GM23338 (cell line): ENCODE measurements at regions not wholly inside any gene's neighbourhood (a gene's known extent, or its start where the extent isn't known, plus 50 kb on each side); places are given as distances from the start of the nearest gene placed in this dataset.

Experiments used
- ATAC-seq: fragments of 200-7000 bp; cut with Tn5 transposase; 3 replicates; pipeline ENCODE4 v1.9.1; 2020
- DNase-seq: peaks from one replicate; pipeline ENCODE4 v3.0.0-alpha.2; 2015; ENCODE audit warnings: low spot score
- H2AFZ ChIP-seq: fragments of 200-600 bp; sonication (generic); 2 replicates; pipeline ENCODE4 v1.8.0; 2016; ENCODE audit warnings: antibody characterized with exemption, mild to moderate bottlenecking, moderate library complexity
- H3F3A ChIP-seq: fragments of 200-600 bp; sonication (generic); replicated peaks from 2 replicates; pipeline ENCODE4 v1.8.0; 2017; ENCODE audit warnings: antibody characterized with exemption, mixed run types, low read depth
- H3K27ac ChIP-seq: fragments of 200-600 bp; sonication (generic); 2 replicates; pipeline ENCODE4 v1.6.1; 2016; ENCODE audit warnings: low read depth
- H3K27me3 ChIP-seq: fragments of 200-600 bp; sonication (generic); 2 replicates; pipeline ENCODE4 v1.8.0; 2016; ENCODE audit warnings: mild to moderate bottlenecking, mixed run types, moderate library complexity; ENCODE audit not compliant: insufficient read depth
- H3K36me3 ChIP-seq: fragments of 200-600 bp; sonication (generic); 2 replicates; pipeline ENCODE4 v1.8.0; 2016; ENCODE audit warnings: mild to moderate bottlenecking; ENCODE audit not compliant: insufficient read depth
- H3K4me1 ChIP-seq: fragments of 200-600 bp; sonication (generic); 2 replicates; pipeline ENCODE4 v1.8.0; 2016; ENCODE audit warnings: mild to moderate bottlenecking, moderate library complexity; ENCODE audit not compliant: insufficient read depth
- H3K4me2 ChIP-seq: fragments of 200-600 bp; sonication (generic); 2 replicates; pipeline ENCODE4 v1.7.1; 2017; ENCODE audit warnings: mixed run types
- H3K4me3 ChIP-seq: fragments of 200-600 bp; sonication (generic); 2 replicates; pipeline ENCODE4 v1.6.1; 2016; ENCODE audit warnings: mixed run types
- H3K79me2 ChIP-seq: fragments of 200-600 bp; sonication (generic); replicated peaks from 2 replicates; pipeline ENCODE4 v1.8.0; 2017; ENCODE audit warnings: mild to moderate bottlenecking; ENCODE audit not compliant: insufficient read depth
- H3K9me2 ChIP-seq: fragments of 200-600 bp; sonication (generic); 2 replicates; pipeline ENCODE4 v1.8.0; 2017; ENCODE audit not compliant: insufficient read depth
- H4K20me1 ChIP-seq: fragments of 200-600 bp; sonication (generic); replicated peaks from 2 replicates; pipeline ENCODE4 v1.8.0; 2017; ENCODE audit warnings: mild to moderate bottlenecking; ENCODE audit not compliant: insufficient read depth
- H3K27ac Mint-ChIP-seq: 2 replicates; pipeline ENCODE4 v1.8.0; 2020; ENCODE audit warnings: inconsistent platforms, mild to moderate bottlenecking, moderate library complexity, mixed read lengths
- H3K27me3 Mint-ChIP-seq: 3 replicates; pipeline ENCODE4 v1.8.0; 2022; ENCODE audit warnings: low read depth, mild to moderate bottlenecking, moderate library complexity, mixed read lengths, inconsistent platforms; ENCODE audit not compliant: insufficient read depth, poor library complexity
- H3K36me3 Mint-ChIP-seq: 3 replicates; pipeline ENCODE4 v1.8.0; 2021; ENCODE audit warnings: low read depth, mild to moderate bottlenecking, inconsistent platforms, moderate library complexity, mixed read lengths
- H3K4me1 Mint-ChIP-seq: 3 replicates; pipeline ENCODE4 v1.8.0; 2020; ENCODE audit warnings: mild to moderate bottlenecking, inconsistent platforms, mixed read lengths
- H3K4me3 Mint-ChIP-seq: 3 replicates; pipeline ENCODE4 v1.8.0; 2021; ENCODE audit warnings: moderate library complexity, mild to moderate bottlenecking, inconsistent platforms, mixed read lengths
- H3K9me3 Mint-ChIP-seq: 3 replicates; pipeline ENCODE4 v1.8.0; 2020; ENCODE audit warnings: moderate library complexity, mild to moderate bottlenecking, inconsistent platforms, mixed read lengths
- CREB1 ChIP-seq: fragments of 250-450 bp; sonication (Bioruptor Pico); IDR thresholded peaks from 2 replicates; pipeline ENCODE4 v1.5.0; 2020; ENCODE audit warnings: low read depth, mild to moderate bottlenecking, moderate library complexity
- EZH2 ChIP-seq: fragments of 200-600 bp; sonication (generic); IDR thresholded peaks from one replicate; pipeline ENCODE4 v1.8.0; 2017; ENCODE audit warnings: antibody characterized with exemption, mild to moderate bottlenecking, low read depth; ENCODE audit not compliant: unreplicated experiment
- EZH2phosphoT487 ChIP-seq: fragments of 200-600 bp; sonication (generic); IDR thresholded peaks from one replicate; pipeline ENCODE4 v1.8.1; 2018; ENCODE audit warnings: antibody characterized with exemption; ENCODE audit not compliant: unreplicated experiment
- JUNB ChIP-seq: IDR thresholded peaks from one replicate; pipeline ENCODE4 v1.6.1; 2016; ENCODE audit warnings: antibody characterized with exemption; ENCODE audit not compliant: unreplicated experiment
- NANOG ChIP-seq: IDR thresholded peaks from 2 replicates; pipeline ENCODE4 v1.6.1; 2016; ENCODE audit warnings: antibody characterized with exemption, borderline replicate concordance
- POLR2AphosphoS5 ChIP-seq: IDR thresholded peaks from 2 replicates; pipeline ENCODE4 v1.6.1; 2016; ENCODE audit warnings: antibody characterized with exemption, low read depth
- STAT1 ChIP-seq: IDR thresholded peaks from one replicate; pipeline ENCODE4 v1.6.1; 2016; ENCODE audit warnings: antibody characterized with exemption; ENCODE audit not compliant: unreplicated experiment
- ZNF114 ChIP-seq: fragments of 250-450 bp; sonication (Bioruptor Pico); IDR thresholded peaks from 2 replicates; pipeline ENCODE4 v1.5.0; 2020; ENCODE audit warnings: mild to moderate bottlenecking, moderate library complexity
- ZNF331 ChIP-seq: fragments of 250-450 bp; sonication (Bioruptor Pico); IDR thresholded peaks from 2 replicates; pipeline ENCODE4 v1.5.0; 2020; ENCODE audit warnings: low read depth, mild to moderate bottlenecking, moderate library complexity
- TF ChIP-seq, protein P1 (sequence below), 2 experiments: fragments of 200-600 bp in 1 of 2; sonication (generic) in 1 of 2; conservative IDR thresholded peaks; 2 replicates each; pipeline versions ENCODE4 v1.5.1 to v1.6.1; 2016 to 2017; ENCODE audit warnings: antibody characterized with exemption in 2 of 2, low read depth in 2 of 2, mild to moderate bottlenecking in 2 of 2, moderate library complexity in 1 of 2
- TF ChIP-seq, protein P2 (sequence below): fragments of 250-450 bp; sonication (Bioruptor Pico); IDR thresholded peaks from 2 replicates; pipeline ENCODE4 v1.5.0; 2020; ENCODE audit warnings: mild to moderate bottlenecking, moderate library complexity
- TF ChIP-seq, protein P3 (sequence below): IDR thresholded peaks from 2 replicates; pipeline ENCODE4 v1.6.1; 2016; ENCODE audit warnings: antibody characterized with exemption
- TF ChIP-seq, protein P4 (sequence below): IDR thresholded peaks from one replicate; pipeline ENCODE4 v1.6.1; 2018; ENCODE audit warnings: antibody characterized with exemption; ENCODE audit not compliant: unreplicated experiment

DNA sequence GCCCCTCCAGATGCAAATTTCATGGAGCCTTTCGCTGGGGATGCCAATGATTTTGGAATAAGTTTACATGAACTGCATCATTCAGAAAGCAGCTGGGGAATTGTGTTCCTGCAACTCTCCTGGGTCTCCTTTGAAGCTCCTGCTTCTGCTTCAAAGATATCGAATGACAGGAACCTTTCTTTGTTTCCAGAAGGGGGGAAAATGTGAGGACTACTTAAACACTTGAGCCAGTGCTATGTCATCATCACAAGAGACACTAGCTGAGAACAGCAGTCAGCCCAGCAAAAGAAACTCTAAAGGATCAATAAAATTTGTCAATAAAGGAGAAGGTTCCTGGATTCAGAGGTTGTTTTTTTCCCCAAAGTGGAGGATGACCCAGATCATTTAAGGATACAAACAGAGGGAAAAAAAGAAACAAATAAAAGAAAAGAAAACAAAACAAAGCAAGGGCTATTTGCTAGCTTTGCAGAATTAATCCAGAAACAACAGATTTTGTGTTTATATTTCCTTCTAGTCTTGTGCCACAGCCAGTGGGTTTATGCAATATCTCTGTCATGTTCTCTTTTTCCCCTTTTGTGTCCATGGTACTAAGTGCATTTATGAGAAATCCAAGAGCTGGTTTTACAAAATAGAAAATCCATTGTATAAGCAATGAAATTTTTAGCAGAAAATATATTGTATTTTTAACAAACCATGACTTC is 463.7 kb downstream of the CDH2 start:
- Mint-ChIP-seq H3K27ac (peak overlapping the region; percentile 93), H3K9me3 (peaks cover 11% of the 10 kb centered on the region), H3K4me1 (peaks cover 53% of the 10 kb centered on the region), H3K27me3 (peaks cover 3% of the 10 kb centered on the region), H3K4me3 (peak overlapping the region; percentile 5; the same call in 1 of the 3 replicates), H3K36me3 (peaks cover 26% of the 10 kb centered on the region)
- Histone ChIP-seq H3F3A (no peaks in the 10 kb centered on the region), H3K27ac (peak overlapping the region; percentile 58), H3K9me2 (no peaks in the 10 kb centered on the region; the same call in 1 of the 2 replicates), H3K27me3 (no peaks in the 10 kb centered on the region), H4K20me1 (no peaks in the 10 kb centered on the region), H3K4me3 (no peak overlapping the region), H3K4me1 (peaks cover 45% of the 10 kb centered on the region), H3K79me2 (no peaks in the 10 kb centered on the region), H3K4me2 (peak overlapping the region; percentile 35), H2AFZ (no peak overlapping the region), H3K36me3 (no peaks in the 10 kb centered on the region)
- DNase-seq (peak; percentile 59), ATAC-seq (peak; percentile 77)
- TF ChIP-seq, protein P1, sequence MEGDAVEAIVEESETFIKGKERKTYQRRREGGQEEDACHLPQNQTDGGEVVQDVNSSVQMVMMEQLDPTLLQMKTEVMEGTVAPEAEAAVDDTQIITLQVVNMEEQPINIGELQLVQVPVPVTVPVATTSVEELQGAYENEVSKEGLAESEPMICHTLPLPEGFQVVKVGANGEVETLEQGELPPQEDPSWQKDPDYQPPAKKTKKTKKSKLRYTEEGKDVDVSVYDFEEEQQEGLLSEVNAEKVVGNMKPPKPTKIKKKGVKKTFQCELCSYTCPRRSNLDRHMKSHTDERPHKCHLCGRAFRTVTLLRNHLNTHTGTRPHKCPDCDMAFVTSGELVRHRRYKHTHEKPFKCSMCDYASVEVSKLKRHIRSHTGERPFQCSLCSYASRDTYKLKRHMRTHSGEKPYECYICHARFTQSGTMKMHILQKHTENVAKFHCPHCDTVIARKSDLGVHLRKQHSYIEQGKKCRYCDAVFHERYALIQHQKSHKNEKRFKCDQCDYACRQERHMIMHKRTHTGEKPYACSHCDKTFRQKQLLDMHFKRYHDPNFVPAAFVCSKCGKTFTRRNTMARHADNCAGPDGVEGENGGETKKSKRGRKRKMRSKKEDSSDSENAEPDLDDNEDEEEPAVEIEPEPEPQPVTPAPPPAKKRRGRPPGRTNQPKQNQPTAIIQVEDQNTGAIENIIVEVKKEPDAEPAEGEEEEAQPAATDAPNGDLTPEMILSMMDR (conservative IDR thresholded peaks at IDR 0.05; ENCODE audit: low read depth in 2 of 2) = no peak
- TF ChIP-seq CREB1 (CRISPR knock-in tag) = peak; percentile 45; the same call in 1 of the 2 replicates
- TF ChIP-seq POLR2AphosphoS5 = no peak
- TF ChIP-seq STAT1 = no peak
- TF ChIP-seq EZH2 = no peak
- TF ChIP-seq, protein P2, sequence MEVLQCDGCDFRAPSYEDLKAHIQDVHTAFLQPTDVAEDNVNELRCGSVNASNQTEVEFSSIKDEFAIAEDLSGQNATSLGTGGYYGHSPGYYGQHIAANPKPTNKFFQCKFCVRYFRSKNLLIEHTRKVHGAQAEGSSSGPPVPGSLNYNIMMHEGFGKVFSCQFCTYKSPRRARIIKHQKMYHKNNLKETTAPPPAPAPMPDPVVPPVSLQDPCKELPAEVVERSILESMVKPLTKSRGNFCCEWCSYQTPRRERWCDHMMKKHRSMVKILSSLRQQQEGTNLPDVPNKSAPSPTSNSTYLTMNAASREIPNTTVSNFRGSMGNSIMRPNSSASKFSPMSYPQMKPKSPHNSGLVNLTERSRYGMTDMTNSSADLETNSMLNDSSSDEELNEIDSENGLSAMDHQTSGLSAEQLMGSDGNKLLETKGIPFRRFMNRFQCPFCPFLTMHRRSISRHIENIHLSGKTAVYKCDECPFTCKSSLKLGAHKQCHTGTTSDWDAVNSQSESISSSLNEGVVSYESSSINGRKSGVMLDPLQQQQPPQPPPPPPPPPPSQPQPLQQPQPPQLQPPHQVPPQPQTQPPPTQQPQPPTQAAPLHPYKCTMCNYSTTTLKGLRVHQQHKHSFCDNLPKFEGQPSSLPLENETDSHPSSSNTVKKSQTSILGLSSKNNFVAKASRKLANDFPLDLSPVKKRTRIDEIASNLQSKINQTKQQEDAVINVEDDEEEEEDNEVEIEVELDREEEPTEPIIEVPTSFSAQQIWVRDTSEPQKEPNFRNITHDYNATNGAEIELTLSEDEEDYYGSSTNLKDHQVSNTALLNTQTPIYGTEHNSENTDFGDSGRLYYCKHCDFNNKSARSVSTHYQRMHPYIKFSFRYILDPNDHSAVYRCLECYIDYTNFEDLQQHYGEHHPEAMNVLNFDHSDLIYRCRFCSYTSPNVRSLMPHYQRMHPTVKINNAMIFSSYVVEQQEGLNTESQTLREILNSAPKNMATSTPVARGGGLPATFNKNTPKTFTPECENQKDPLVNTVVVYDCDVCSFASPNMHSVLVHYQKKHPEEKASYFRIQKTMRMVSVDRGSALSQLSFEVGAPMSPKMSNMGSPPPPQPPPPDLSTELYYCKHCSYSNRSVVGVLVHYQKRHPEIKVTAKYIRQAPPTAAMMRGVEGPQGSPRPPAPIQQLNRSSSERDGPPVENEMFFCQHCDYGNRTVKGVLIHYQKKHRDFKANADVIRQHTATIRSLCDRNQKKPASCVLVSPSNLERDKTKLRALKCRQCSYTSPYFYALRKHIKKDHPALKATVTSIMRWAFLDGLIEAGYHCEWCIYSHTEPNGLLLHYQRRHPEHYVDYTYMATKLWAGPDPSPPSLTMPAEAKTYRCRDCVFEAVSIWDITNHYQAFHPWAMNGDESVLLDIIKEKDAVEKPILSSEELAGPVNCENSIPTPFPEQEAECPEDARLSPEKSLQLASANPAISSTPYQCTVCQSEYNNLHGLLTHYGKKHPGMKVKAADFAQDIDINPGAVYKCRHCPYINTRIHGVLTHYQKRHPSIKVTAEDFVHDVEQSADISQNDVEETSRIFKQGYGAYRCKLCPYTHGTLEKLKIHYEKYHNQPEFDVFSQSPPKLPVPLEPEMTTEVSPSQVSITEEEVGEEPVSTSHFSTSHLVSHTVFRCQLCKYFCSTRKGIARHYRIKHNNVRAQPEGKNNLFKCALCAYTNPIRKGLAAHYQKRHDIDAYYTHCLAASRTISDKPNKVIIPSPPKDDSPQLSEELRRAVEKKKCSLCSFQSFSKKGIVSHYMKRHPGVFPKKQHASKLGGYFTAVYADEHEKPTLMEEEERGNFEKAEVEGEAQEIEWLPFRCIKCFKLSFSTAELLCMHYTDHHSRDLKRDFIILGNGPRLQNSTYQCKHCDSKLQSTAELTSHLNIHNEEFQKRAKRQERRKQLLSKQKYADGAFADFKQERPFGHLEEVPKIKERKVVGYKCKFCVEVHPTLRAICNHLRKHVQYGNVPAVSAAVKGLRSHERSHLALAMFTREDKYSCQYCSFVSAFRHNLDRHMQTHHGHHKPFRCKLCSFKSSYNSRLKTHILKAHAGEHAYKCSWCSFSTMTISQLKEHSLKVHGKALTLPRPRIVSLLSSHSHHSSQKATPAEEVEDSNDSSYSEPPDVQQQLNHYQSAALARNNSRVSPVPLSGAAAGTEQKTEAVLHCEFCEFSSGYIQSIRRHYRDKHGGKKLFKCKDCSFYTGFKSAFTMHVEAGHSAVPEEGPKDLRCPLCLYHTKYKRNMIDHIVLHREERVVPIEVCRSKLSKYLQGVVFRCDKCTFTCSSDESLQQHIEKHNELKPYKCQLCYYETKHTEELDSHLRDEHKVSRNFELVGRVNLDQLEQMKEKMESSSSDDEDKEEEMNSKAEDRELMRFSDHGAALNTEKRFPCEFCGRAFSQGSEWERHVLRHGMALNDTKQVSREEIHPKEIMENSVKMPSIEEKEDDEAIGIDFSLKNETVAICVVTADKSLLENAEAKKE (CRISPR knock-in tag) = peak; percentile 74; the same call in 1 of the 2 replicates
- TF ChIP-seq, protein P3, sequence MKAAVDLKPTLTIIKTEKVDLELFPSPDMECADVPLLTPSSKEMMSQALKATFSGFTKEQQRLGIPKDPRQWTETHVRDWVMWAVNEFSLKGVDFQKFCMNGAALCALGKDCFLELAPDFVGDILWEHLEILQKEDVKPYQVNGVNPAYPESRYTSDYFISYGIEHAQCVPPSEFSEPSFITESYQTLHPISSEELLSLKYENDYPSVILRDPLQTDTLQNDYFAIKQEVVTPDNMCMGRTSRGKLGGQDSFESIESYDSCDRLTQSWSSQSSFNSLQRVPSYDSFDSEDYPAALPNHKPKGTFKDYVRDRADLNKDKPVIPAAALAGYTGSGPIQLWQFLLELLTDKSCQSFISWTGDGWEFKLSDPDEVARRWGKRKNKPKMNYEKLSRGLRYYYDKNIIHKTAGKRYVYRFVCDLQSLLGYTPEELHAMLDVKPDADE = no peak
- TF ChIP-seq JUNB = no peak
- no peak for TF ChIP-seq EZH2phosphoT487
- TF ChIP-seq NANOG = 0 out of 2 replicates have a peak, but pooled peaks have one; percentile 21
- TF ChIP-seq ZNF331 (CRISPR knock-in tag) = no peak
- TF ChIP-seq, protein P4, sequence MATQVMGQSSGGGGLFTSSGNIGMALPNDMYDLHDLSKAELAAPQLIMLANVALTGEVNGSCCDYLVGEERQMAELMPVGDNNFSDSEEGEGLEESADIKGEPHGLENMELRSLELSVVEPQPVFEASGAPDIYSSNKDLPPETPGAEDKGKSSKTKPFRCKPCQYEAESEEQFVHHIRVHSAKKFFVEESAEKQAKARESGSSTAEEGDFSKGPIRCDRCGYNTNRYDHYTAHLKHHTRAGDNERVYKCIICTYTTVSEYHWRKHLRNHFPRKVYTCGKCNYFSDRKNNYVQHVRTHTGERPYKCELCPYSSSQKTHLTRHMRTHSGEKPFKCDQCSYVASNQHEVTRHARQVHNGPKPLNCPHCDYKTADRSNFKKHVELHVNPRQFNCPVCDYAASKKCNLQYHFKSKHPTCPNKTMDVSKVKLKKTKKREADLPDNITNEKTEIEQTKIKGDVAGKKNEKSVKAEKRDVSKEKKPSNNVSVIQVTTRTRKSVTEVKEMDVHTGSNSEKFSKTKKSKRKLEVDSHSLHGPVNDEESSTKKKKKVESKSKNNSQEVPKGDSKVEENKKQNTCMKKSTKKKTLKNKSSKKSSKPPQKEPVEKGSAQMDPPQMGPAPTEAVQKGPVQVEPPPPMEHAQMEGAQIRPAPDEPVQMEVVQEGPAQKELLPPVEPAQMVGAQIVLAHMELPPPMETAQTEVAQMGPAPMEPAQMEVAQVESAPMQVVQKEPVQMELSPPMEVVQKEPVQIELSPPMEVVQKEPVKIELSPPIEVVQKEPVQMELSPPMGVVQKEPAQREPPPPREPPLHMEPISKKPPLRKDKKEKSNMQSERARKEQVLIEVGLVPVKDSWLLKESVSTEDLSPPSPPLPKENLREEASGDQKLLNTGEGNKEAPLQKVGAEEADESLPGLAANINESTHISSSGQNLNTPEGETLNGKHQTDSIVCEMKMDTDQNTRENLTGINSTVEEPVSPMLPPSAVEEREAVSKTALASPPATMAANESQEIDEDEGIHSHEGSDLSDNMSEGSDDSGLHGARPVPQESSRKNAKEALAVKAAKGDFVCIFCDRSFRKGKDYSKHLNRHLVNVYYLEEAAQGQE = no peak
- no peak for TF ChIP-seq ZNF114 (CRISPR knock-in tag)
